ENCODE measurements at regions not wholly inside any gene's neighbourhood (a gene's known extent, or its start where the extent isn't known, plus 50 kb on each side); places are given as distances from the start of the nearest gene placed in this dataset.

- DNase-seq (ENCODE audit: extremely low read depth, low read depth) = no peak
Observed at GRCh38 chr3:5520237-5520636, 332.7 kb downstream of the EDEM1 start.

GRCh38 chr3:5523125-5523524 lies 335.6 kb downstream of the EDEM1 start:
- no peak for DNase-seq (ENCODE audit: extremely low read depth, low read depth)

DNA sequence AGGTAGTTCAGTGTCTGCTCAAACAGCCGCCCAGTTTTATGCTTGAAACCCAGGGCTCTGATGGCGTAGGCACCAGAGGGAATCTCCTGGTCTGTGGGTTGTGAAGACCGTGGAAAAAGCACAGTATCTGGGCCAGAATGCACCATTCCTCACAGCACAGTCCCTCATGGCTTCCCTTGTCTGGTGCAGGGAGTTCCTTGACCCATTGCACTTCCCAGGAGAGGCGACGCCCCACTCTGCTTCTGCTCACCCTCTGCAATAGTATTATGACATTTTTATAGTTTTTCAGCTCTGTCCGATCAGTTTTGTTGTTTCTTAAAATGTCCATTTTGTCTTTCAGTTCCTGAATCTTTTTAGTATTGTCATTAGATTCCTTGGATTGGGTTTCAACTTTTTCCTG lies 343.5 kb downstream of the EDEM1 start:
- no peak for DNase-seq (ENCODE audit: extremely low read depth, low read depth)

GRCh38 chr3:5531741-5532290 lies 344.3 kb downstream of the EDEM1 start:
- DNase-seq (ENCODE audit: extremely low read depth, low read depth) = no peak

GRCh38 chr3:5540532-5540931 lies 353.0 kb downstream of the EDEM1 start:
- no peak for DNase-seq (ENCODE audit: extremely low read depth, low read depth)

- no peak for DNase-seq (ENCODE audit: extremely low read depth, low read depth)
Observed at GRCh38 chr3:5542472-5542871, 355.0 kb downstream of the EDEM1 start.

DNA sequence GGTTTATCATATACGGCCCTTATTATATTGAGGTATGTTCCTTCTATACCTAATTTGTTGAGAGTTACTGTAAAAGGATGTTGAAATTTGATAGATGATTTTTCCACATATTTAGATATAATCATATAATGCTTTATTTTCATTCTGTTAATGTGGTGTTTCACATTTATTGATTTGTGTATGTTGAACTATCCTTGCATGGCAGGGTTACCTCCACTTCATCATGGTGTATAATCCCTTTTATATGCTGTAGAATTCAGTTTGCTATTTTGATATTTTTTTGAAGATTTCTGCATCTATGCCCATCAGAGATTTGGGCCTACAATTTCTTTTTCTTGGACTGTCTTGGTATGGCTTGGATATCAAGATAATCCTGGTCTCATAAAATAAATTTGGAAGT lies 355.5 kb downstream of the EDEM1 start:
- DNase-seq (ENCODE audit: extremely low read depth, low read depth) = no peak

GRCh38 chr3:5545719-5546118 lies 358.2 kb downstream of the EDEM1 start:
- DNase-seq (ENCODE audit: extremely low read depth, low read depth) = no peak

GRCh38 chr3:5553203-5553602 lies 365.7 kb downstream of the EDEM1 start:
- no peak for DNase-seq (ENCODE audit: extremely low read depth, low read depth)

DNA sequence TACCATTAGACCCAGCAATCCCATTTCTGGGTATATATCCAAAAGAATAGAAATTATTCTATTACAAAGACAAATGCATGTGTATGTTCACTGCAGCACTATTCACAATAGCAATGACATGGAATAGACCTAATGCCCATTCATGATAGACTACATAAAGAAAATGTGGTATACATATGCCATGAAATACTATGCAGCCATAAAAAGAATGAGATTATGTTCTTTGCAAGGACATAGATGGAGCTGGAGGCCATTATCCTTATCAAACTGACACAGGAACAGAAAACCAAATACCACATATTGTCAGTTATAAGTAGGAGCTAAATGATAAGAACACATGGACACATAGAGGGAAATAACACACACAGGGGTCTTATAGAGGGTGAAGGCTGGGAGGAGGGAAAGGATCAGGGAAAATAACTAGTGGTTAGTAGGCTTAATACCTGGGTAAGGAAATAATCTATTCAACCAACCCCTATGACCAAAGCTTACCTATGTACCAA lies 366.8 kb downstream of the EDEM1 start:
- DNase-seq (ENCODE audit: extremely low read depth, low read depth) = no peak

GRCh38 chr3:5560199-5560598 lies 372.7 kb downstream of the EDEM1 start:
- no peak for DNase-seq (ENCODE audit: extremely low read depth, low read depth)

DNA sequence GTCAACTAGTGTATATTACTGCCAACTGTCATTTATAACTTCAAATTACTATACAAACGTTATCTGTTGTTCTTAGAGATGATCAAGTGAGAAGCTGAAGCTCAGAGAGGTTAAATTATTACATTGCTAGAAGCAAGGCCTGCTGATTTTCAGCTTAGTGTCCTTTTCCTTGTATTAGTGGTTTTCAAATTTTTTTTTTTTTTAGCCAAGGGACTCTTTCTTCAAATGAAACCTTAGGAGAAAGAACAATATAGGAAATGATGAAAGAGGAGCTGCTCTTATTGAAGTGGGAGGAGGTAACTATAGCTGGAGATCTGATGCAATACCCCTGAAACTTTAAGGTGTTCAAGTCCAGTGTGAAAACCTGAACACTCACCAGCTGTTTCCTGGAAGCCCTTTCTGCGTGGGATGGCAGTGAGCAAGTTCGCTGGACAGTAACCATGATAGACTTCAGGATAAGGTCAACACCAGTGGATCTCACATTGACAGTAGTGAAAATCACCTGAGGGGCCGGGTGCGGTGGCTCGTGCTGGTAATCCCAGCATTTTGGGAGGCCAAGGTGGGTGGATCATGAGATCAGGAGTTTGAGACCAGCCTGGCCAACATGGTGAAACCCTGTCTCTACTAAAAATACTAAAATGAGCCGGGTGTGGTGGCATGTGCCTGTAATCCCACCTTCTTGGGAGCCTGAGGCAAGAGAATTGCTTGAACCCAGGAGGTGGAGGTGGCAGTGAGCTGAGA lies 376.2 kb downstream of the EDEM1 start:
- DNase-seq (ENCODE audit: extremely low read depth, low read depth) = no peak

GRCh38 chr3:5564278-5564666 lies 376.8 kb downstream of the EDEM1 start:
- DNase-seq (ENCODE audit: extremely low read depth, low read depth) = no peak

GRCh38 chr3:5565026-5565425 lies 377.5 kb downstream of the EDEM1 start:
- no peak for DNase-seq (ENCODE audit: extremely low read depth, low read depth)

- DNase-seq (ENCODE audit: extremely low read depth, low read depth) = no peak
Observed at GRCh38 chr3:5567113-5567512, 379.6 kb downstream of the EDEM1 start.

DNA sequence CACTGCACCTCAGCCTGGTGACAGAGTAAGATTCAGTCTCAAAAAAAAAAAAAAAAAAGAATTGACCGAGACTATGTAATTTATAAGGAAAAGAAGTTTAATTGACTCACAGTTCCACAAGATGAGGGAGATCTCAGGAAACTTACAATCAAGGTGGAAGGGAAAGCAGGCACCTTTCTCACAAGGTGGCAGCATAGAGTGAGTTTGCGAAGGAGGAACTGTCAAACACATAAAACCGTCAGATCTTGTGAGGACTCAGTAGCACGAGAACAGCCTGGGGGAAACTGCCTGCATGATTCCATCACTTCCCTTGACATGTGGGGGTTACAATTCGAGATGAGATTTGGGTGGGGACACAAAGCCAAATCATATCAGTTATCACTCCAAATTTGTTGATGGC lies 380.9 kb downstream of the EDEM1 start:
- DNase-seq (ENCODE audit: extremely low read depth, low read depth) = no peak

- DNase-seq (ENCODE audit: extremely low read depth, low read depth) = no peak
Observed at GRCh38 chr3:5569152-5569551, 381.6 kb downstream of the EDEM1 start.

DNA sequence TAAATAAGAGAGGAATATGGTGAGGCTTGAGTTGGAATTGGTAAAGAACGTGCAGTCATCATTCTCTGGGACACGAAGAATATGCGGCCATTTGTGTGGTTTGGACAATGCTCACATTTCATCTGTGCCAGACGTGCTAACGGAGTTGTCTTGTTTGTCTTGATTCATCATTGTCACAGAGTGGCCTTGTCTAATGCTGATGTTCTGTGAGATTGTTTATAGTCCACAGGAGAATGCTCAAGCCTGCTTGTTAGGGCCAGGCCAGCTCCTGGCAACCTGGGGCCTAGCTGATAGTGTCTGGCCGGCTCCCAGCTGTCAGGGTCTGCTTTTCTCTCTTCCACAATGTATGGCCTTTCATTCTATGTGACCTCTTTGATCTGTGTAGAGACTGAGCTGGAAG lies 384.7 kb downstream of the EDEM1 start:
- DNase-seq (ENCODE audit: extremely low read depth, low read depth) = no peak

DNA sequence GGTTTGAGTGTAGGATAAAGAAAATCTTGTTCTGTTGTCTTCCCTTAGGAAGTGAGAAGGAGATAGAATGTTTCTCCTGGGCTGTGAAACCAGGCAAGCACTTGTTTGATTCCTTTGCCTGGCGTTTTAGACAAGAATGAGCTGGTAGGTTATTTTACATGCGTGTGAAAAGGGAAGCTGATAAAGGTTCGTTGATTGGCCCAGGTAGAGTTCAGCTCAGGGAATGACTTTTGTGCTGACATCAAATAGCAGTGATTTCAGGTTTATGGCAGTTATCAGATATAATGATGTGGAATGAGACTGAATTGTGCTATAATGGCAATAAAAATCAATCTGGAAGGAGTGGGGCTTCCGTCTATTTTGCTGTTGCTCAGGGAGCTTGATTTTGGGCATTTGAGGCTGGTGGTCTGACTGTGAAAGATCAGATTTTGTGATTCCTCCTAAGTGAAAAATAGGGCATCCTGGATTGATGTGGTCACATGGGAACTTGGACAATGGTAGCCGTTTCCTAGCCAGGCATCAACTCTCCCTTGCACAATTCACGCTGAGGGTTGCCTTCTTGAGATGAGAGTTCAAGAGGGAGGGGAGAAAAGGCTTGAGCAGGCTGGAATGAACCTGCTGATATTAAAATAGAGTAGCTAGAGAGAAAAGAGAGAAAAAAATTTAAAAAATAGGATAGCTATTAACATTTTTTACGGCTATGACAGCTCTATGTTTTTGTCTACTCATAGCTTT lies 388.9 kb downstream of the EDEM1 start:
- no peak for DNase-seq (ENCODE audit: extremely low read depth, low read depth)

DNA sequence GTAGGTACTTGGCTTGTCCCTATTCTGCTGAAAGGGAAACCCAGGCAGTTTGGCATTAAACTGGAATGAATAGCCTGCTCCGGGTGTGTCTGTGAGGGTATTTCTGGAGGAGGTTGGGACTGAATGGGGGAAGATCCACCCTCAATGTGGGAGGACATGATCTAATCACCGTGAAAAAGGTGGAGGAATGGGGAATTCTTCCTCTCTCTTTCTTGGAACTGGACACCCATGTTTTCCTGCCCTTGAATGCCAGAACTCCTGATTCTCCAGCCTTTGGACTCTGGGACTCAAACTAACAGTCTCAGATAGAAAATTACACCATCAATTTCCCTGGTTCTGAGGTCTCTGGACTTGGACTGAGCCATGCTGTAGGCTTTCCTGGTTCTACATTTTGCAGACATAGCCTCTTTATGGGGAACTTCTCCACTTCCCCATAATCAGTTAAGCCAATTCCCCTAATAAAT lies 391.7 kb downstream of the EDEM1 start:
- DNase-seq (ENCODE audit: extremely low read depth, low read depth) = no peak

GRCh38 chr3:5579946-5580345 lies 392.4 kb downstream of the EDEM1 start:
- DNase-seq (ENCODE audit: extremely low read depth, low read depth) = no peak

GRCh38 chr3:5580826-5581225 lies 393.3 kb downstream of the EDEM1 start:
- DNase-seq (ENCODE audit: extremely low read depth, low read depth) = no peak

All from NCI-H460 (cell line).